HCEC 1CT (cell line): ENCODE measurements at regions not wholly inside any gene's neighbourhood (a gene's known extent, or its start where the extent isn't known, plus 50 kb on each side); places are given as distances from the start of the nearest gene placed in this dataset.

ENCODE experiments used
- DNase-seq: peaks from one replicate; pipeline ENCODE4 v3.0.0-alpha.2; 2017

DNA sequence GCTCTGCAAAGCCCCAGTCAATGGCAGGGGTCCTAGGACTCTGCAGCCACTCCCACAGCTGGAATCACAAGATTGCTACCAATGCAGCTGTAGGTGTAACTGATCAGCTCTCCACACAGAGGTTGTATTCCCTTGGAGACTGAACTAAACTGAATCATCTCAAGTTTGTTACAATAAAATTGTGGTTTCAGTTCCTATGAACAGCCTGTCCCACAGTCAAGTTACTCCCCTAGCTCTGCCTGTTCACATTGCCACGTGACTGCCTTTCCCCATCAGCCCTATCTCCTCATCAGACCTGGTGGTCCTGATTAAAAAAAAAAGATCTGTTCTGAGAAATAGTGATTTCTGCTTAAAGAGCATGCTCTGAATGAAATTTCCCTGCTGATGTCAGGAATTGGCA, 287.9 kb upstream of the NBEA start:
- no peak for DNase-seq

DNA sequence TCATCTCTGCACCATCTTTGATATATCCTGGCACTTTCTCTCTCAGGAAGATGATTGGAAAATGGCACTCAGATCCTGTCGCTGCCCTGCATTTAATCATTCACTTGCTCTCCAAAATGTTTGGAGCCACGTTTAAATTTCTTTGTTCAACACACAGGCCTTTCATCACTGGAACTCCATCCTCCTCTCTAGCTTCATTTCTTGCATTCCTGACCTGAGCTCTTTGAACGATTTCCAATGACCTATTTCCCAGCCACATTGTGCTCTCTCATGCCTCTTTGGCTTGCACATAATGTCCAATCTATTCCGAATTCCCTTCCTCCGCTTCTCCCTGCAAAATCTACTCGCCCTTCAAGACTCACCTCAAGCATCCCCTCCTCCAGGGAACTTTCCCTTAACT, 287.4 kb upstream of the NBEA start:
- no peak for DNase-seq

DNA sequence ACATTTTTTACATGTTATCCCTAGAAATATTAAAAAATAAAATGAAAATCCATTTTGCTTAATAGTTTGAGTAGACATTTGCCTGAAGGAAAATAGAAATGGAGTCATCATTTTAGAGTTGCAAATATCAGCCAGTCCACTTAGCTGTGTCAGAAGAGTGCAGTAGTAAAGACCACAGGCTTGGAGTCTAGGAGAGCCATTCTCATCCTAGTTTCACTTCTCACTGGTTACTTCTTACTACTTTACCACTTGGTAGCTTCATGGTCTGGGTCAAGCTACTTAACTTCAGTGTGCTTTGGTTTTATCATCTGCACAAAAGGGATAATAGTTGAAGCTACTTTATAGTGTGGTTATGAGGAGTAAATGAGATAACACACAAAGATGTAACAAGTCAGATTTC, 286.5 kb upstream of the NBEA start:
- DNase-seq = no peak

DNA sequence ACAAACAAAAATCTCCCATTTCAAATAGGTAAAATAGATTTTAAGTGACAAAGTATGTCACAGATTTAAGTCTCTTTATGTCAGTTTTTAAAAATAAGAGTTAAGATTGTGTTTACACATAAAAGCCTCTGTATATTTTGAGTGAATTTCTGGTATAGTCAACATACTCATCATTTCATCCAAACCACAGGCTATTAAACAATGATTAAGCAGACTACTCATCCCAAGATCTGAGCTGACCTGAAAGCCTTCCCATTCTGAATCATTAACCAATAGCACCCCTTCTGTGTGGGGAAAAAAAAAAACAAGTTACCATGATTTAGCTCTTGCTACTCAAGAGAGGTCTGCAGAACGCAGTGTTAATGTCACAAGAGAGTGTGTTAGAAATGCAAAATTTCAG, 284.4 kb upstream of the NBEA start:
- no peak for DNase-seq

DNA sequence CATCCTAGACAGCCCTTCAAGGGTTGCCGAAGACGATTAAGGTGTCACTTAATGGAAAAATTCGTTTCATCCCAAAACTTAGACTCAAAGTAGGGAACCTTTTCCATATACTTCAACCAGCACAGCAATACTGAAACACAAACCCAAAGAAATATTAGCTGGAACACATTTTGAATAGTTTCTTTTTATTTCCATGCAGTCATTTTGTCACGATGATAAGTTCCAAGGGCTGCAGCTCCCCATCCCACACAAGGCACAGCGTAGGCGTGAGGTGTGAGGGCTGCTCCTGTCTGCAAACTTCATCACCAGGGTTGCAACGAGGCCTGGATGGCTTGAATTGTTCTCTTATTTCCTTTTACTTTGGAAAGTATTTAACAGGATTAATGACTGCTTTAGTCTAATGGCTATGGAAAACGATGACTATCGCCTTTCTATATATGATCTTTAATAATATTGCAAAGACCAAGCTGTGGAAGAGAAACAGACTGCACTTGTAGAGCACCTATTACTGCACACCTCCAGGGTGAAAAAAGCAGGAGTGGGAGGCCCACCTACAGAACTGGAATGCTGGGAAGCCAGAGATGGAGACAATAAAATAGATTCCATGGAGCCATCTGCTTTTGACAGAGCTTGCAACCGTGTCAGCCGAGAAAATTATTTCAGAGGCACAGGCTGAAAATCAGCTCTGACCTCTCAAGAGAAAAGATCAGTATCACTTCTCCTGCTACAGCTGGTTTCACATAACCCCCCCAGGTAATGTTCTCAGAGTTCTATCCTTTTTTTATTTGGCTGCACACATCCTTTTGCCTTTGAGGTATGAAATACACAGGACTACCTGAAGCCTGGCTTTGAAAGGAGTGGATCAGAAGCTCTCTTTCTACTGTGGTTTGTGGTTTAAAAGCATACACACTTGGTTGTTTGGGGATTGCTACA, 274.5 kb upstream of the NBEA start:
- DNase-seq = no peak

DNA sequence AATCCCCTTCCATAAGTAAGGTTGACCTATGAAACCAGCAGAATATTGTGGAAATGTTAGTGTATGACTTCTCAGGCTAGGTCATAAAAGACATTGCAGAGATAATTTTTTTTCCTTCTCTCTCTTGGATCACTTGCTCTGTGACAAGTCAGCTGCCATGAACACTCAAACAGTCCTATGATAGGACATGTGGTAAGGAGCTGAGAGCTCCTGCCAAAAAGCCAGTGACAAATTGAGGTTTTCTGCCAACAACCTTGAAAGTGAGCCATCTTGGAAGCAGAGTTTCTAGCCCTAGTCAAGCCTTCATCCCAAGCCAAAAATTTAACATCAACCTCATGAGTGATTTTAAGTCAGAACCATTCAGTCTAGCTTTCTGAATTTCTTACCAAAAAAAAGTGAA, 270.9 kb upstream of the NBEA start:
- no peak for DNase-seq

DNA sequence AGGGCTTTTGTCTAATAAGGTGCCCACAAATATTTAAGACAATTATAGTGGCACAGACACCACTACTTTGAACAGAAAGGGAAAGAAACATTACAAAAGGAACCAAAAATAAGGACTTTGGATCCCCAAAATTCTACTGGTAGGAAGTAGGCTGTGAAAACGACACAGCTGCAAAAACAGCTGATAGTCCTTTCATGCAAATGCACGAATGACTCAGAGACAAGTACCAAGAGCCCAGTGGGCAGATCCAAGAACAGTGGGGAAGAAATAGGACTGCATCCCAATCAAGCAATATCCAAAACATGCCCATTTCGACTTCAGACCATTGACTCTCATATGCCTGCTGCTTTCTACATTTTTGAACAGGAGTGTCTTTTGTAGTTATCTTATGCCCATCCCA, 269.4 kb upstream of the NBEA start:
- no peak for DNase-seq

DNA sequence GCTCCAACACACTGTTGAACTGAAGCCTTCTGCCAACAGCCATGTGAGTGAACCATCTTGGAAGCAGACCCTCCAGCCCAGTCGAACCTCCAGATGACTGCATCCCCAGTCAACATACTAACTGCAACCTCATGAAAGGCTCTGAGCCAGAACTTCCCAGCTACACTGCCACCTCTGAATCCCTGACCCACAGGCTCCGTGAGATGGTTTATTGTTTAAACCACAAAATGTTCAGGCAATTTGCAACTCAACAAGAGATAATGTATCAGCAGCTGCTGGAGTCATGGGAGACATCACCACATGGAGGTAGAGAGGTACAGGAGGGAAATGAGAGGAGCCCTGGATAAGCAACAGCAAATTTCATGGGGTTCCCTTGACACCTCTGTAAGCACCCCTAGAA, 266.4 kb upstream of the NBEA start:
- DNase-seq = no peak

DNA sequence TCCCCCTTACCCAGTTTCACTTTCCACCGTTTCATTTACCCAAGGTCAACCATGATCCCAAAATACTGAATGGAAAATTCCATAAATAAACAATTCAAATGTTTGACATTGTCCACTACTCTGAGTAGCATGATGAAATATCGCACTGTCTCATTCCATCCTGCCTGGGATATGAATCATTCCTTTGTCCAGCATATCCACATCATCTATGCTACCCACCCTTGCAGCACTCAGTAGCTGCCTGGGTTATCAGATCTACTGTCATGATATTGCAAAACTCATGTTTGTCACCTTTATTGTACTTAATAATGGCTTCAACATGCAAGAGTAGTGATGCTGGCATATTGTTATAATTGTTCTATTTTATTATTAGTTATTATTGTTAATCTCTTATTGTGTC, 263.9 kb upstream of the NBEA start:
- no peak for DNase-seq

DNA sequence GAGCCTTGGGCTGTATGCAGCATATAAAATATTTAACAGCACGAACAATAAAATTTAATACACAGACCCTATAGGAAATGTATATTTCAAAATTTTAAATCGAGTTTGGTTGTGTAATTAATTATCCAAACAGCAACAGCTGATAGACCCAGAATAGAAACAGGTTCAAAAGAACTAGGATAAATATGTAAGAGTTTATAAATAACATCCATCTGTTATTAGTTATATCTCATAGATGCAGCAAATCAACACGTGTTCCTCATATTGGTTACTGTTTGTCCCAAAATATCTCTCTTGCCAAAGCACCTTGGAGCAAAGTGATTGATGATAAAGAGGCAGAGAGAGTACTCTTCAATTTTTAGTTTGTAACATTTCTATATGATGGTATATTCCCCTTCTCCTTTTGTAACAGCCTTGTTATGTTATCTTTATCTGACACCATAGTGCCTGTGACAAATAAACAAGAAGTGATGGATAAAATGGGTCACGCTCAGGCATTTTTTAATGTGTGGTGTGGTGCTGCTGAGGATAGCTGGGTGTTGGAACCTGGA, 260.6 kb upstream of the NBEA start:
- no peak for DNase-seq

DNA sequence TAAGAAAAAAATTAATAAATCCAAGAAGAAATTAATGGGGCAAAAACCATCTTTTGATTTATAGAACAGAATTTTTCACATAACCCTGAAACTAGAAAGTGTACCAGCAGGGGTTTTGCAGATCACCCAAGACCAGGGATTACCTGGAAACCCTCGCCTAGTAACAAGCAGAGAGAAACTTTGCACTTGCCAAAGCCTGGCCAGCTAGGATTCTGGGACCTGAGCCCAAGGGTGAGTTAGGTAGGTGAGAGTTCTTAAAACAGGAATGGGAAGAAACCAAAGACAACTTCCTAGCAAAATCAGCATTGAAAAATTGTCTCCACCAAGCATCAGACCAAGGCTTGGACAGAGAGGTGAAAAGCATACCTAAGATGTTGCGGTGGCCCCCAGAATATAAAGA, 247.0 kb upstream of the NBEA start:
- DNase-seq = no peak

DNA sequence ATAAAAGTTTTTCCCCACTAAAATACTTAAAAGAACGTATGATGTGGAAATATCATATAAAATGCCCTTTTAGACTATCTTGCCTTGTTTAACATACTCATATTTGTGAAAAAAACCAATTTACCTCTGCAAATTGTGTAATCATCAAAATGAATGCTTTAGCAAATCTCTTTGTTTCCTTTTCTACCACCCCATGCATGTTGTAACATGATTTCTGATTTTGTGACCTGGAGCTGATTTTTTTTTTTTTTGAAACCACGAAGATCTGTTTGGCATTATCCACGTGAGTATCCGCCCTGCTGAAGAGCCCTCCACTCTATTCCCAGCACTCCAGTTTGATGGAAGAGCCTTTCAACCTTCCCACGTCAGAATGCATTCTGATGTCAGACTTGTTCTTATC, 245.8 kb upstream of the NBEA start:
- no peak for DNase-seq

DNA sequence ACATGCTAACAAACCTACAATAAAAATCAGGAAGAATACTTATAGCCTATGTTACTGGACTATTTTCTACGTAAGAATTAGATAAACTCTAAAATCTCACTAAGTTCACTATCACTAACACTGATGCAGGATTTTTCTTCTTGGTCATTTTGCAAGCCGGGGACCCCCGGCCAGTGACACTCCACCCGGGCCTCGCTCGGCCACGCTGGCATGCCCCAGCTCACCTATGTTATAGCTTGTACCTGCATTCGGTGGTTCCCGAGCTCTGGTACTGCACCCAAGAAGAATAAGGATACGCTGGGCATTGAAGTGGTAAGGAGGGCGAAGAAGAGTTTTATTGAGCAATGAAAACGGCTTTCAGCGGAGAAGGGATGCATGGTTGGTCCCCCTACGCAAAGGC, 245.3 kb upstream of the NBEA start:
- DNase-seq = no peak

DNA sequence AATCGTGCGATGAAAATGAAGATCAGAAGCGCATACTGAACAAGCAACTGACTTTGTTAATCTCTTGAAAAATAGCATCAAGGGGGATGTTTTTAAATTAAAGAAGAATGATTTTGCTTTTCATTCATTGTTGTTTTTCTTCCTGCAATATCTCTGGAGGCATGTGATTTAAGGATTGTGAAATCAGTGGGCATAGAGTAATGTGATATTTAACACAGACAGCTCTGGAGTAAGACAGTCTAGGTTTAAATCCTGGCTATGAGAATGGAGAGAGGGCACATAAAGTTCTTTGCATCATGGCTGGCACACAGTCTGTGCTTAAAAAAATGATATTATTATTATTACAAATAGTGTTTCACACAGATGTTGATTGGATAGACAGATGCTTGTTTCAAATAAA, 243.1 kb upstream of the NBEA start:
- no peak for DNase-seq

DNA sequence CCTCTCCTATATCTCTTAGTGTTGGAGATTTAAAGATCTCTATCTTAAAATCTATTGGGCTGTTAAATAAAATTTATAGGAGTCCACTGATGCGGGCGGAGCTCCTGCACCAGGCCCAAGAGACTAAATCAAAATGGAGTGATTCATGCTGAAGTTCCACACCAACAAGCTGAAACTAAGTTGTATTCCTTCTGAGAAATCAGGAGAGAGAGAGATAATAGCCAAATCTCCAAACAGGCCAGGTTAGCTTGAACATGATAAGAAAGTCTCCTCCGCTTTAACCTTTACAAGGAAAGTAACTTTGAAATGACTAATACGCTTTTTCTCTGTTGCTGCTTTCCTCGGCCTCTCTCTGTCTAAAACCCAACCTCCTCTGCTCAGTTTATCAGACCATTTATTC, 241.9 kb upstream of the NBEA start:
- DNase-seq = no peak

DNA sequence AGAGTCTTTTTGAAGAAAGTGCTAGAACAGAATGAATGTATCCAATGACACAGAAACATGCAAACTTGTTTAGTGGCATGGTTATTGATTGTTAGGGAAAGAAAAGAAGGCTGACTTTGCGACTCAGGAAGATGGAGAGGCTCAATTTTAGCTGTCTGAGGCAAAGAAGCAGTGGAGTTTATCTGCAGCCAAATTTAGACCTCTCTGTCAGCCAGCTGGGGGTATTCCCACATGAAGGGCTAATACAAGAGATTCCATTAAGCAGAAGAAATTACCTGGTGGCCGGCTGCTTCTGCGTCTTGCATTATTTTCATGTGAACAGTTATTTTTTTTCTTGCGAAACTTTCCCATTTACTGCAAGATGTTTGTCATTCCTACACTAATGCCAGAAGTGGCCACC, 240.2 kb upstream of the NBEA start:
- DNase-seq = no peak

DNA sequence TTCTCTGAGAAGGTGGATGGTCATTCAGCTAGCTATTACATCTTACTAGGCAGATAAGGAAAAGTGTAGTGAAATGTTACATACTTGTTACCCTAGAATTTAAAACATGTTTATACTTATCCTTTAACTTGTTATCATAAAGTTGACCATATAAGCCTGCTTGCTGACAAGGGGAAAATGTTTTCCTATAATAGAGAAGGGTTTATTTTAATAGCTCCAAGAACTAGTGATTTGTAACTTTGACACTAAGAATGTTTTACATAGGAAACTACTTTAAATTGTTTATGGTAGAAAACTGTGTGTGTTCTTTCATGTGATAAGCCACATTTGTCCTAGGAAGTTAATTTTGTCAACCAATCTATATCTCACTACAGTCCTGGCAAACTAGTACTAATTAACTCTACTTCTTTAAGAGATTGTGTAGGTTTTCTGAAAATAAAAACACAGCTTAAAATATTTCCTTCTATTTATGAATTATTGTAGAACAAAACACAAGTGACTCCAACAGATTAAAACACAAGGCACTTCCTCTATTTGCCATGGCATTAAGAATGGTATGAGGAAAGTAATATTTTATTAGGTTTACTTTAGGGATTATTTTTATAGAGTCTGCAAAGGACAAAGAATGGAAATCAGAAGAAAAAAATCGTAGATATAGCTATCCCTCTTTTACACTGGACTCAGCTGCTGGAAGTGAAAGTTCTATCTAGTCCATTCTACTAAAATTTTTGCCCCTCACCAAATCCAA, 233.3 kb upstream of the NBEA start:
- no peak for DNase-seq

DNA sequence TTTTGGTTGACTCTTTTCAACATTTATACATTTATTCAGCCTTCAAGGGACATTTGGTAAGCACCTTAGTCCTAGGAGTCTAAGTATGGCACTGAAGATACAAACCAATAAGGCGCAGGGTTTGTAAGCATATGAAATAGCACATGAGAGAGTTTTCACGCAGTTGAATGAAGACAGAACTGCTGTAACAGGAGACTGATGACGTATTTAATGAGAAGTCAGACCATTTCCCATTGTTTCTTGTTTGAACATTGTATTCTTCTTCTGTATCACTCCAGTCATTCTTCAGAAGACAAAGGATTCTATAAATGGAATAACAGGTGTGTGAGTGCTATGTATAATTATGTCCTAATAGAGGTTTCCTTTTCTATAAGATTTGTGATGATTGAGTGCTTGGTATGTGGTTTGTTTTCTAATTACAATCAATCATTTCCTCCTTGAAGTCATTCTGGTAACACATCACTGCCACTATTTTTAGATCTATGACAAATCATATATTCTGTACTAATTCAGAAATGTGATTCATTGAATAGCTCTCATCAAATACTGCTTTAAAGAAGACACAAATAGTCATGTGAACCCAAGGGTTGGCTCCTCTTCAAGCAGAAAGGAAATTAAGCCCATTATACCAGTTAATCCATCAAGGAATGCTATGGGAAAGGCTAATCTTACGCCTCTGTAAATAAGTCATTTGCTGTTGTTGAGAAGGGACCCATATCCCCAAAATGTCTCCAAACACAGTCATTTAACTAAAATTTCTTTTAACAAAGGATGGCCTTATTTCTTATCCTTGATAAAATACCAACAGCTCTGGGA, 222.8 kb upstream of the NBEA start:
- DNase-seq = no peak

DNA sequence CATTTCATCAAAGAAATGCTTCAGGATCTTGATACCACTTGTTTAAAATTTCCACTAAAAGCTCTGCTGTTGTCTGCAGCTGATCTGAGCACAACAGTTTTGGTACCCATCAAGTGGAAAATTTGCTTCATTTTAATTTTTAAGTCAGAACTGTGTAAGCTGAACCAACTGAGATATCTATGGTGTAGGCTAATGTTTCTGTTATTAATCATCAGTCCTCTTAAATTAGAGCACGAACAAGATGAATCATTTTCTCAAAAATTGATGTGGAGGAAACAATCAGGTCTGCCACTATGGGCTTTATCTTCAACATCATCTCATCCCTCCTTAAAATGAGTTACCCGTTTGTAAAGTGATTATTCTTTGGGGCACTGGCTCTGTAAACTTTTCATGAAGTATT, 221.5 kb upstream of the NBEA start:
- no peak for DNase-seq

DNA sequence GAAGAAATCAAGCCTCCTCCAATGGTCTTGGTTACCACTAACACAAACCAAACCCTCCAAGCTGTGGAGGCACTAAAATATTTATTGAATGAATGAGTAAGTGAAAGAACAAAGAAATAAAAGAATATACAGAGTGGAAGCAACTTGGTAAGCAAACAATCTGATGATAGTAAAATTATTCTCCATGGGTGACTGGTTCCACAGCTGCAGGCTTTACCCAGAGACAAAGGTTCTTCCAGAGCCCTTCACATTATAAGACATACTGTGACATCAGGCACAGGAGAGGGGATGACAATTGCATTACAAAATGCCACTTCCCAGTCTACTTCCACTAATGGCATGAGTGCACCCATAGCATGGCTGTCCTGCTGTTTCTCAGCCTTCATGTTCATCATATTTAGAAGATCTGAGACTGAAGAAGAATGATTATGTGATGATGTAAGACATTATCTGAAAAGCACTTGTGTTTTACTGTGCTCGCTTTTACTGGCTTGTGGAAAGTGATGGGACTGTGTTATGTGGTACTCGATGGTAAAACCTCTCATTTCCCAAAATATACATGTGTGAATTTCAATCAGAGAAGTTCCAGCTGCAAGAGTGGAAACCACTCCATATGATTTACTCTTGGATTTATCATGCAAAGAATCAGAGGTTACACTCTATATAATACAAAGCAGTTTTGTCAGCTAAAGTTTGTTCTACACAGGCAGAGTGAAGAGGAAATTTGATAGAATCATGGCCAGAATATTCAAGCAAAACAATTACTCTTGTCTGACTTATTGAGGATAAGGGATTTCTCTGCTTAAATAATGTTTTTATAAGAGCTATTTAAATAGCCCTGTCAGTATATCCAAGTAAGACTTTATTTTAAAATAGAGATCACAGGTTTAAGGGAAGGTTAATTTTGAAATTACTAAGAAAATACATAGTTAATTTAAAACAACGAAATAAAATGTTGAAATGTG, 220.2 kb upstream of the NBEA start:
- DNase-seq = no peak

DNA sequence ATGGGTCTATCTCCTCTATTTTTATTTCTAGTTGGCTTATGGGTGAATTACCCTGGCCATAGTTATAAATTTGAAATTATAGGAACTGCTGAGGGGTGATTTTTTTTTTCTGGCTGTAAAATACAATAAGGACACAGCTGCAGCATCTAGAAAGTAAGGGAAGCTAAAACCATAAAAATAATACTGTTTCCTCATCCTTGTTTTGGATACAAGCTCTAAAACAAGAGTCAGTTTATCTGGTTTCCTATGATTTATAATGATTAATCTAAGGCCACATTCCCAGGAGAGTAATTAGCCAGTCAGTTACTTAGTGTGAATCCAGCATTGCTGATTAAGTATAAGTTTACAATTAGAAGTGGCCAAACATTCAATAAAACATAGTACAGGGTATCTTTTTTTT, 219.1 kb upstream of the NBEA start:
- DNase-seq = no peak

DNA sequence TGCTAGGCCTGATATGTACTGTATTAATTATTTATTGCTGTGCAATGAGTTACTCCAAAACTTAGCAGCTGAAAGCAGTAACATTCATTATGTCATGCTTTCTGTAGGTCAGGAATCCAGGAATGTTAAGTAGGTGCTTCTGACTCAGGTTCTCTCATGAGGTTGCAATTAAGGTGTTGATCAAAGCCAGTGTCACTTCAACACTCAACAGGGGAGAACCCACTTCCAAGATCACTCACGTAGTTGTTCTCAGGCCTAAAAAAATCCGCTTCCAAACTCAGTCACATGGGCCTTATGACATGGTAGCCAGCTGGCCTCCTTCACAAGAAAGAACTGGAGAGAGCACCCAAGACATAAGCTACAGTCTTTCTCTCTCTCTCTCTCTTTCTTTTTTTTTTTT, 211.1 kb upstream of the NBEA start:
- no peak for DNase-seq
